Gastrocnemius medialis (tissue), 4 donors: ENCODE measurements at regions not wholly inside any gene's neighbourhood (a gene's known extent, or its start where the extent isn't known, plus 50 kb on each side); places are given as distances from the start of the nearest gene placed in this dataset.

Experiments
- ATAC-seq, 2 donors: fragments of 150-250 bp; one replicate each; pipeline ENCODE4 v1.9.1; 2016
- DNase-seq, 2 donors: peaks; one replicate each; pipeline ENCODE4 v3.0.0-alpha.2; 2019
- H3K27ac ChIP-seq, 4 donors: fragments of 200-600 bp; sonication (generic); 1 replicate in 1 of 4; 2 replicates in 3 of 4; pipeline ENCODE4 v1.5.1; 2016 to 2018; ENCODE audit warnings: mild to moderate bottlenecking in 2 of 4, moderate library complexity in 1 of 4
- H3K27me3 ChIP-seq, 3 donors: fragments of 200-600 bp; sonication (generic) in 2 of 3; 1 replicate in 1 of 3; 2 replicates in 2 of 3; pipeline versions ENCODE4 v1.5.1 to v1.6.0; 2016 to 2019; ENCODE audit warnings: mild to moderate bottlenecking in 1 of 3, moderate library complexity in 1 of 3
- H3K36me3 ChIP-seq, 2 donors: fragments of 200-600 bp; sonication (generic) in 1 of 2; one replicate each; pipeline ENCODE4 v1.5.1; 2017 to 2018
- H3K4me1 ChIP-seq, 2 donors: fragments of 200-600 bp; sonication (generic) in 1 of 2; one replicate each; pipeline ENCODE4 v1.5.1; 2016 to 2017; ENCODE audit warnings: mild to moderate bottlenecking in 2 of 2
- H3K4me3 ChIP-seq, 4 donors: fragments of 200-600 bp; sonication (generic) in 3 of 4; 1 replicate in 1 of 4; 2 replicates in 3 of 4; pipeline ENCODE4 v1.5.1; 2016 to 2019; ENCODE audit warnings: mild to moderate bottlenecking in 2 of 4
- H3K9me3 ChIP-seq, 3 donors: fragments of 200-600 bp; sonication (generic) in 2 of 3; 1 replicate in 1 of 3; 2 replicates in 2 of 3; pipeline ENCODE4 v1.5.1; 2016 to 2019
- CTCF ChIP-seq, 5 experiments: fragments of 450-650 bp in 3 of 5; fragments of 200-600 bp in 2 of 5; sonication (generic) in 2 of 5; IDR thresholded peaks in 4 of 5; conservative IDR thresholded peaks in 1 of 5; 1 replicate in 4 of 5; 2 replicates in 1 of 5; pipeline ENCODE4 v1.5.1; 2016 to 2019; ENCODE audit warnings: antibody characterized with exemption in 5 of 5, mild to moderate bottlenecking in 3 of 5, moderate library complexity in 3 of 5
- POLR2A ChIP-seq, 2 donors: fragments of 450-650 bp; IDR thresholded peaks; one replicate each; pipeline ENCODE4 v1.6.1; 2017; ENCODE audit warnings: antibody characterized with exemption in 2 of 2, mild to moderate bottlenecking in 2 of 2, moderate library complexity in 2 of 2
- in situ Hi-C, 4 donors: fragments of 200-750 bp; cut with MboI; loops; one replicate each; pipeline versions ENCODE4 v1.15.0 to v1.8.0; 2017; ENCODE audit warnings: low sequenced_read_pairs in 4 of 4
- intact Hi-C: fragments of 100-400 bp; cut with DNase I; formaldehyde crosslinking; loops from one replicate; pipeline ENCODE4 v1.15.1; 2023; ENCODE audit warnings: low total_unique reads

GRCh38 chr10:8136736-8137135, 82.2 kb downstream of the GATA3 start:
- Histone ChIP-seq H3K27ac (no peak overlapping the region), H3K27me3 (no peaks in the 10 kb centered on the region), H3K4me1 (no peaks in the 10 kb centered on the region), H3K9me3 (no peaks in the 10 kb centered on the region), H3K36me3 (no peaks in the 10 kb centered on the region), H3K4me3 (no peak overlapping the region)
- DNase-seq (no peak), ATAC-seq (no peak)
- intact Hi-C loops = no loop called here
- in situ Hi-C loops = no loop called here
- TF ChIP-seq POLR2A (IDR thresholded peaks at IDR 0.05) = no peak
- TF ChIP-seq CTCF (IDR thresholded peaks at IDR 0.05 in 4 of 5, conservative IDR thresholded peaks at IDR 0.05 in 1 of 5) = no peak

DNA sequence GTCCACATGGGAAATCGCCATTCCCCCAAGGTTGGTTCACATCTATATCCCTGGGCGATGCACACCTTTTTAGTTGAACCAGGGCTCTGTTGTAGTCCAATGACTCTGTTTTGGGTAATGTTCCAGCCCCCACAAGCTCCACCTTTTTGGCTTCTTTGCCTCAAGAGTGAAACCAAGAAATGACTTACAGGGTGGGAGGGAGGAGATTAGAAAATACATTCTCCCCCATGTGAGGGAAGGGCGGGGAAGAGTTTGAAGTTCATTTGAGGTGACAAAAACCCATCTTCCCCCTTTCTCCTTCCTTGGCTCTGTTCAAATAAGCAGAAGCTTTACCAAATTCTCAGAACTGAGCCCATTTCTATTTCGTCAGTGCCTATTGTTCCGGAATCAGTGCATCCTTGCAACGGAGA, 82.8 kb downstream of the GATA3 start:
- H3K4me1 ChIP-seq = no peaks in the 10 kb centered on the region
- H3K4me3 ChIP-seq = no peak overlapping the region
- in situ Hi-C loops (no loop called here), intact Hi-C loops (no loop called here)
- no peak for ATAC-seq
- no peaks in the 10 kb centered on the region for H3K36me3 ChIP-seq
- no peak for DNase-seq
- no peaks in the 10 kb centered on the region for H3K27me3 ChIP-seq
- no peaks in the 10 kb centered on the region for H3K9me3 ChIP-seq
- no peak overlapping the region for H3K27ac ChIP-seq
- TF ChIP-seq POLR2A (IDR thresholded peaks at IDR 0.05) (no peak), CTCF (IDR thresholded peaks at IDR 0.05 in 4 of 5, conservative IDR thresholded peaks at IDR 0.05 in 1 of 5) (no peak)

DNA sequence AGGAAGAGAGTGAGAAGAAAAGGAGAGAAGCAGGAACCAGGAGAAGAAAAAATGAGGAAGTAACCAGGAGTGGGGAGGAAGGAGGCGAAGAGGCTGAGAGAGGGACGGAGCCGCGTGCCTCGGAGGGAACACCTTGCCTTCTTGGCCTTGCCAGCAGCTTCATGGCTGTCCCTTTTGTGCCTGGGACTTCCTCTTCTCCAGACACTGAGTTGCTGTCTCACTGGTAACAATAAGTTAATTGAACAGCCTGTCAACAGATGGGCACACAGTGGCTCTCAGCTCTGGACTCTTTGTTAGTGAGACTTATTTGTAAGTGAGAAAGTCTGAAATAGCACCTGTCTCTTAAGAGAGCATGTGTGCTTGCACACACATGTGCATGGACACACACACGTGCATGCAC, 83.2 kb downstream of the GATA3 start:
- Histone ChIP-seq H3K9me3 (no peaks in the 10 kb centered on the region), H3K36me3 (no peaks in the 10 kb centered on the region), H3K4me3 (no peak overlapping the region), H3K4me1 (no peaks in the 10 kb centered on the region), H3K27me3 (no peaks in the 10 kb centered on the region), H3K27ac (no peak overlapping the region)
- no peak for ATAC-seq
- no peak for DNase-seq
- TF ChIP-seq CTCF (IDR thresholded peaks at IDR 0.05 in 4 of 5, conservative IDR thresholded peaks at IDR 0.05 in 1 of 5) = no peak
- TF ChIP-seq POLR2A (IDR thresholded peaks at IDR 0.05) = no peak
- intact Hi-C loops (no loop called here), in situ Hi-C loops (no loop called here)

DNA sequence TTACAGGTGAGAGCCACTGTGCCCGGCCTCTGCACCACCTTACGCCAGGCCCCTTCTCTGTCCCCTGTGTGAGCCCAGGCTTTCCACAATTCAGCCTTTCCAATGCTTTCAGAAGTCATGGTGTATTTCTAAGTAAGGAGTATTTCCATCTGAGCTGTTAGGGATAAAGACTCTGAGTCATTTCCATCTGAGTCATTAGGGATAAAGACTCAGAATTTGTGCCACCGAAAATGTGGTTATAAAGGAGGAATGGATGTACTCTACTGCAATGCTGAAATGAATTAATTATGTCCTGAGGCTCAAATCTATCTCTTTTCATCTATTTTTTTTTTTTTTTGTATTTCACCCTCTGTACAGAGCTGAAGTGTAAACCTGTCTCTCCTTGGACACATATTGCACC, 84.0 kb downstream of the GATA3 start:
- in situ Hi-C loops = no loop called here
- H3K4me1 ChIP-seq = no peaks in the 10 kb centered on the region
- H3K36me3 ChIP-seq = no peaks in the 10 kb centered on the region
- ATAC-seq (no peak), DNase-seq (no peak)
- intact Hi-C loops = no loop called here
- H3K27me3 ChIP-seq = no peaks in the 10 kb centered on the region
- no peaks in the 10 kb centered on the region for H3K9me3 ChIP-seq
- no peak for TF ChIP-seq CTCF (IDR thresholded peaks at IDR 0.05 in 4 of 5, conservative IDR thresholded peaks at IDR 0.05 in 1 of 5)
- TF ChIP-seq POLR2A (IDR thresholded peaks at IDR 0.05) = no peak
- no peak overlapping the region for H3K27ac ChIP-seq
- no peak overlapping the region for H3K4me3 ChIP-seq

DNA sequence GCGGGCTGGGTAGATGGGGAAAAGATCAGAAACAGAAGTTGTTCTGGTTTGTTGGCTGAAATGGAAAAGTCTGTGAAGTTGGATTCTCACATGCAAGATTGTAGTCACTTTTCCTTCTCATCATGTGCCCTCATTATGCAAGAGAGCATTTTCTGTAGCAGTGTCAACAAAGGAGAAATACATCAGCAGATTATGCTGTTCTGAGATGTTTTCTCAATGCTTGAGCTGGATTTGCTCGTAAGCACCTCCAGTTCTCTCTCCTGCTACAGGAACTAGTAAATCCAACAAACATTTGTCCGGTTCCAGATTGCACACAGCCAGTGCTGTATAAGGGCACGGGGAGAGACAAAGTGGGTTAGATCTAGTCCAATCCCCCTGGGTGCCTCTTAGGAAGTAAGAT, 90.0 kb downstream of the GATA3 start:
- in situ Hi-C loops = no loop called here
- TF ChIP-seq POLR2A (IDR thresholded peaks at IDR 0.05) (no peak), CTCF (IDR thresholded peaks at IDR 0.05 in 4 of 5, conservative IDR thresholded peaks at IDR 0.05 in 1 of 5) (no peak)
- intact Hi-C loops = no loop called here

More for the DNA sequence above, 90.0 kb downstream of the GATA3 start:
- no peaks in the 10 kb centered on the region for H3K36me3 ChIP-seq
- H3K4me1 ChIP-seq = no peaks in the 10 kb centered on the region
- H3K27ac ChIP-seq = no peak overlapping the region
- no peaks in the 10 kb centered on the region for H3K27me3 ChIP-seq
- no peak for ATAC-seq
- H3K9me3 ChIP-seq = no peaks in the 10 kb centered on the region
- no peak overlapping the region for H3K4me3 ChIP-seq
- DNase-seq = no peak
